PFSK-1 (cell line): ENCODE measurements at regions not wholly inside any gene's neighbourhood (a gene's known extent, or its start where the extent isn't known, plus 50 kb on each side); places are given as distances from the start of the nearest gene placed in this dataset.

Experiments
- POLR2AphosphoS5 ChIP-seq: IDR thresholded peaks from 2 replicates; pipeline ENCODE4 v1.6.1; 2012; ENCODE audit warnings: low read depth, mild to moderate bottlenecking, control low read depth, low read length, moderate library complexity
- SIN3A ChIP-seq: IDR thresholded peaks from 2 replicates; pipeline ENCODE4 v1.6.1; 2012; ENCODE audit warnings: mild to moderate bottlenecking, low read length, moderate library complexity, borderline replicate concordance; ENCODE audit not compliant: insufficient read depth
- TF ChIP-seq, protein P1 (sequence below), 2 experiments: IDR thresholded peaks; 2 replicates each; pipeline versions ENCODE4 v1.6.1 to v1.8.0; 2011 to 2012; ENCODE audit warnings: low read depth in 2 of 2, low read length in 2 of 2, control low read depth in 1 of 2, inconsistent platforms in 1 of 2, mild to moderate bottlenecking in 1 of 2, moderate library complexity in 1 of 2; ENCODE audit not compliant: insufficient read depth in 1 of 2

DNA sequence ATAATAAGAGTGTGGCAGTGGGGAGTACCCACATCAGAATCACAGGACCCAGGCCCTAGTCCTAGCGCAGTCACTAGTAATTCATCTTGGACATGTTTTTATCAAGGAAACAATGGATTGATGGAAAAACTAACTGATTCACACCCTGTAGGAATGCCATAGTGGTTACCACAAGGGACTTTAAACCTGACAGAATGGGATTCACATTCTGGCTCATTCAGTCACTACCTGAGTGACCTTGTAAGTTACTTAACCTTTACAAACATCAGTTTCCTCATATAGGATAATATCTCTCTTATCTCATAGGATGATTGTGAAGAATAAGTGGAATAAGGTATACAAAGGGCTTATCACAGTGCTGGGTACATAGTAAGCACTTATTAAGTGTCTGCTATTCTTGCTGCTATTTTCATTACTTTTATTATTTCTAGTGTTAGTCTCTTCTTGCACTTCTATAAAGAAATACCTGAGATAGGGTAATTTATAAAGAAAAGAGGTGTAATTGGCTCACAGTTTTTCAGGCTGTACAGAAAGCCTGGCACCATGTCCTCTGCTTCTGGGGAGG lies 247.5 kb upstream of the KLF3 start:
- TF ChIP-seq POLR2AphosphoS5 (no peak), SIN3A (no peak)
- TF ChIP-seq, protein P1, sequence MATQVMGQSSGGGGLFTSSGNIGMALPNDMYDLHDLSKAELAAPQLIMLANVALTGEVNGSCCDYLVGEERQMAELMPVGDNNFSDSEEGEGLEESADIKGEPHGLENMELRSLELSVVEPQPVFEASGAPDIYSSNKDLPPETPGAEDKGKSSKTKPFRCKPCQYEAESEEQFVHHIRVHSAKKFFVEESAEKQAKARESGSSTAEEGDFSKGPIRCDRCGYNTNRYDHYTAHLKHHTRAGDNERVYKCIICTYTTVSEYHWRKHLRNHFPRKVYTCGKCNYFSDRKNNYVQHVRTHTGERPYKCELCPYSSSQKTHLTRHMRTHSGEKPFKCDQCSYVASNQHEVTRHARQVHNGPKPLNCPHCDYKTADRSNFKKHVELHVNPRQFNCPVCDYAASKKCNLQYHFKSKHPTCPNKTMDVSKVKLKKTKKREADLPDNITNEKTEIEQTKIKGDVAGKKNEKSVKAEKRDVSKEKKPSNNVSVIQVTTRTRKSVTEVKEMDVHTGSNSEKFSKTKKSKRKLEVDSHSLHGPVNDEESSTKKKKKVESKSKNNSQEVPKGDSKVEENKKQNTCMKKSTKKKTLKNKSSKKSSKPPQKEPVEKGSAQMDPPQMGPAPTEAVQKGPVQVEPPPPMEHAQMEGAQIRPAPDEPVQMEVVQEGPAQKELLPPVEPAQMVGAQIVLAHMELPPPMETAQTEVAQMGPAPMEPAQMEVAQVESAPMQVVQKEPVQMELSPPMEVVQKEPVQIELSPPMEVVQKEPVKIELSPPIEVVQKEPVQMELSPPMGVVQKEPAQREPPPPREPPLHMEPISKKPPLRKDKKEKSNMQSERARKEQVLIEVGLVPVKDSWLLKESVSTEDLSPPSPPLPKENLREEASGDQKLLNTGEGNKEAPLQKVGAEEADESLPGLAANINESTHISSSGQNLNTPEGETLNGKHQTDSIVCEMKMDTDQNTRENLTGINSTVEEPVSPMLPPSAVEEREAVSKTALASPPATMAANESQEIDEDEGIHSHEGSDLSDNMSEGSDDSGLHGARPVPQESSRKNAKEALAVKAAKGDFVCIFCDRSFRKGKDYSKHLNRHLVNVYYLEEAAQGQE (IDR thresholded peaks at IDR 0.05; ENCODE audit: insufficient read depth in 1 of 2, low read depth in 2 of 2, low read length in 2 of 2), result no peak
